Thyroid gland (tissue), 4 donors: ENCODE measurements at regions not wholly inside any gene's neighbourhood (a gene's known extent, or its start where the extent isn't known, plus 50 kb on each side); places are given as distances from the start of the nearest gene placed in this dataset.

ENCODE experiments used
- DNase-seq, 2 donors: peaks; one replicate each; pipeline ENCODE4 v3.0.0-alpha.2; 2019
- H3K27ac ChIP-seq, 3 donors: fragments of 200-600 bp; sonication (generic); 1 replicate in 2 of 3; 2 replicates in 1 of 3; pipeline ENCODE4 v1.5.1; 2016 to 2019; ENCODE audit warnings: mild to moderate bottlenecking in 1 of 3, moderate library complexity in 1 of 3
- H3K27me3 ChIP-seq: fragments of 200-600 bp; sonication (generic); one replicate; pipeline ENCODE4 v1.5.1; 2019
- H3K36me3 ChIP-seq, 2 donors: fragments of 200-600 bp; sonication (generic); one replicate each; pipeline ENCODE4 v1.5.1; 2016 to 2019
- H3K4me1 ChIP-seq, 2 donors: fragments of 200-600 bp; sonication (generic); one replicate each; pipeline ENCODE4 v1.5.1; 2017 to 2019
- H3K4me3 ChIP-seq, 3 donors: fragments of 200-600 bp; sonication (generic); replicated peaks in 1 of 3; 1 replicate in 2 of 3; 2 replicates in 1 of 3; pipeline ENCODE4 v1.5.1; 2016; ENCODE audit warnings: mild to moderate bottlenecking in 1 of 3
- H3K9me3 ChIP-seq: fragments of 200-600 bp; sonication (generic); one replicate; pipeline ENCODE4 v1.5.1; 2017
- POLR2A ChIP-seq, 2 donors: fragments of 450-650 bp; IDR thresholded peaks; one replicate each; pipeline ENCODE4 v1.6.1; 2017; ENCODE audit warnings: antibody characterized with exemption in 2 of 2, mild to moderate bottlenecking in 2 of 2, moderate library complexity in 1 of 2
- WGBS, 2 donors: methylation state at CpG; one replicate each; pipeline ENCODE4 v1.1.5; 2017; 5-methylcytosine and 5-hydroxymethylcytosine counted together
- intact Hi-C: fragments of 100-400 bp; cut with DNase I; formaldehyde crosslinking; loops from one replicate; pipeline ENCODE4 v1.15.1; 2023
- TF ChIP-seq, protein P1 (sequence below), 6 experiments: fragments of 200-600 bp in 3 of 6; fragments of 450-650 bp in 3 of 6; sonication (generic) in 3 of 6; IDR thresholded peaks; one replicate each; pipeline ENCODE4 v1.5.1; 2016 to 2019; ENCODE audit warnings: antibody characterized with exemption in 6 of 6, mild to moderate bottlenecking in 2 of 6, inconsistent platforms in 1 of 6, moderate library complexity in 1 of 6

DNA sequence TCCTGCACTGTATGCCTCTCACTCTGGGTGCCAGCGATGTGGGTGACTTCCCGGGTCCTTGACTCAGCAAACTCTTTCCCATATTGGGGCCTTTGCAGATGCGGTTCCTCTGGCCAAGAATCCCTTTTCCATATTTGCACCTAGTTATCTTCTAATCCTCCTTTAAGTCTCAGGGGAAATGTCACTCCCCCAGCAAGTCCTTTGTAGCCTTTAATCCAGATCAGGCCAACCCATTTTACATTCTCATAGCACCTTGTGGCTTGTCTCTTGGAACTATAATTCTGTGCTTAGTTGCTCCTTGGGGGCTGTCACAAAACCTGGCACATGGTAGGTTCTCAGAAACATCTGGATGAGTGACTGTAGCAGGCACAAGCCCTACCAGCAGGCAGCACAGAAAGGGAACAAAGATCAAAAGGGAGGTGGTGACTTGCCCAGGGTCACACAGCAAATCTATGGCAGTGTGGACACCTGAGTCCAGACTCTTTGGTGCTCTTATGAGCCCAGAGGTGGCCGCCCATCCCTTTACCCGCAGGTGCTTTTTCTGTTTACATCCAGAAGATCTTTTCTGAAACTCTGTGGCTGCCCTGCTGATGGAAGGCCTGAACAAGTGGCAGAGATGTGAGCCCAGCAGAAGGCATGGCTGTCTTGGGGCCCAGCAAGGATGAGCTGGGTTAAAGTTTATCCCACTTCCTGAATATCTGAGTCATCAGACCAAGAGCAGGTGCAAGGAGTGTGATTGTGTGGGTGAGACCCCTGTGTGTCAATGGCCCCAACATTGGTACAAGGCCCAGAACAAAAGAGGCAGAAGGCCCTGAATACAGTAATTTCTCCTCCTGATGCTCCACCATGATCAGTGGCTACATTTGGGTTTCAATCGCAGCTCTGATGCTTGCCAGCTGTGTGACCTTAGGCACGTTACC, 78.6 kb upstream of the GRK3 start:
- Histone ChIP-seq H3K27me3 (no peaks in the 10 kb centered on the region), H3K36me3 (no peaks in the 10 kb centered on the region), H3K4me1 (peaks cover 33 to 42% of the 10 kb centered on the region in 2 donors), H3K4me3 (no peak overlapping the region), H3K9me3 (no peaks in the 10 kb centered on the region), H3K27ac (no peak overlapping the region)
- intact Hi-C loops, result no loop called here
- TF ChIP-seq, protein P1, sequence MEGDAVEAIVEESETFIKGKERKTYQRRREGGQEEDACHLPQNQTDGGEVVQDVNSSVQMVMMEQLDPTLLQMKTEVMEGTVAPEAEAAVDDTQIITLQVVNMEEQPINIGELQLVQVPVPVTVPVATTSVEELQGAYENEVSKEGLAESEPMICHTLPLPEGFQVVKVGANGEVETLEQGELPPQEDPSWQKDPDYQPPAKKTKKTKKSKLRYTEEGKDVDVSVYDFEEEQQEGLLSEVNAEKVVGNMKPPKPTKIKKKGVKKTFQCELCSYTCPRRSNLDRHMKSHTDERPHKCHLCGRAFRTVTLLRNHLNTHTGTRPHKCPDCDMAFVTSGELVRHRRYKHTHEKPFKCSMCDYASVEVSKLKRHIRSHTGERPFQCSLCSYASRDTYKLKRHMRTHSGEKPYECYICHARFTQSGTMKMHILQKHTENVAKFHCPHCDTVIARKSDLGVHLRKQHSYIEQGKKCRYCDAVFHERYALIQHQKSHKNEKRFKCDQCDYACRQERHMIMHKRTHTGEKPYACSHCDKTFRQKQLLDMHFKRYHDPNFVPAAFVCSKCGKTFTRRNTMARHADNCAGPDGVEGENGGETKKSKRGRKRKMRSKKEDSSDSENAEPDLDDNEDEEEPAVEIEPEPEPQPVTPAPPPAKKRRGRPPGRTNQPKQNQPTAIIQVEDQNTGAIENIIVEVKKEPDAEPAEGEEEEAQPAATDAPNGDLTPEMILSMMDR (IDR thresholded peaks at IDR 0.05), result no peak
- no peak for TF ChIP-seq POLR2A (IDR thresholded peaks at IDR 0.05)
- WGBS, 2 donors, result 93 to 97% methylated on average over 7 of the region's 7 CpGs
- DNase-seq, result no peak

DNA sequence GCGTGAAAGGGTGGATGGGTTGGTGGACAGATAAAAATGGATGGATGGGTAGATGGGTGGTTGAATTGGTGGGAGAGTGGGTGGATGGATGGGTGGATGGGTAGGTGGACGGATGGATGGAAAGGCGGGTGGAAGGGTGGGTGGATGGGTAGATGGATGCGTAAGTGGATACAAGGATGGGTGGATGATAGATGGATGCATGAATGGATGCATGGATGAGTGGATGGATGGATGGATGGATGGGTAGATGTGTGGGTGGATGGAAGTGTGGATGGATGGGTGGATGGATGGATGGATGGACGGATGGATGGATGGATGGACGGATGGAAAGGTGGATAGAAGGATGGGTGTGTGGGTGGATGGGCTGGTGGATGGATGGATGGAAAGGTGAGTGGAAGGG, 77.0 kb upstream of the GRK3 start:
- WGBS, 2 donors, result 96 to 99% methylated on average over 6 of the region's 6 CpGs
- Histone ChIP-seq H3K36me3 (no peaks in the 10 kb centered on the region), H3K4me3 (no peak overlapping the region), H3K9me3 (no peaks in the 10 kb centered on the region), H3K27ac (no peak overlapping the region), H3K27me3 (no peaks in the 10 kb centered on the region), H3K4me1 (peaks cover 33 to 44% of the 10 kb centered on the region in 2 donors)
- no peak for DNase-seq
- TF ChIP-seq POLR2A (IDR thresholded peaks at IDR 0.05), result no peak
- TF ChIP-seq, protein P1 (IDR thresholded peaks at IDR 0.05), result no peak
- intact Hi-C loops, result no loop called here

DNA sequence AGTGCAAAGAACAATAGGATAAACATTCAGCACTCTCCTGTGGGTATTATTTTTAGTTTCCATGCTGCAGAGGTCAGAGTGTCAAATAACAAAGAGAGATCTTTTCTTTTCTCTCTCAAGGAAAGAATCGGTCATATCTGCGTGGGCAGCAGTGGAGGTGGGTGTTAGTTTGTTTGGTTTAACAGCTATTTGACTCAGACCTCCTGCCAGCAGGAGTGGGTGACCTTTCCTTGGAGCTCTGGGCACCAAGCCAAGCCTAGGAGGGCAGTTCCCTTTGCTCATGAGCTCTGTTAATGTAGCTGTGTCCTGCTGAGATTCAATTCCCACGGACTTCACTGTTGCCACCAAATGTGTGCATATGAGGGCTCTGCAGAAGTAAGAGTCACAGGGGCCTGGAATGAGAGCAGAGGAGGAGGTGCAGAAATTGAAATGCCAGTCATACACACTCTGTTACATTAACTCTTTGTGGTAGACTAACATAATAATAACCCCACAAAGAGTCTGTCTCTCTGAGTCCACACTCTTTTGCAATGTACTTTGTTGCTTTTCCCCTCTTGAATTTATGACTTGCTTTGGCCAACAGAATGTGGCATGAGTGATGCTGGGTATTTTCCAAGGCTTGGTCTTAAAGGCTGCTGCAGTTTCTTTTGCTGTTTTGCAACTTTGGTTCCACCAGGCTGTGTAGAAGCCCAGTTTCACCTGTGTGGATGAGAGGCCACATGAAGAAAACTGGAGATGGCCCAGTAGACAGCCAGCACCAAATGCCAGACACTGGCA, 76.0 kb upstream of the GRK3 start:
- peaks cover 25 to 35% of the 10 kb centered on the region in 2 donors for H3K4me1 ChIP-seq
- 8 to 11% methylated on average over 3 of the region's 3 CpGs for WGBS, 2 donors
- no peak overlapping the region for H3K4me3 ChIP-seq
- no peaks in the 10 kb centered on the region for H3K27me3 ChIP-seq
- DNase-seq, result peak; percentile 95 to 96
- no peaks in the 10 kb centered on the region for H3K9me3 ChIP-seq
- H3K27ac ChIP-seq, result no peak overlapping the region
- no peaks in the 10 kb centered on the region for H3K36me3 ChIP-seq
- intact Hi-C loops, result no loop called here
- TF ChIP-seq, protein P1 (IDR thresholded peaks at IDR 0.05), result no peak
- TF ChIP-seq POLR2A (IDR thresholded peaks at IDR 0.05), result no peak

DNA sequence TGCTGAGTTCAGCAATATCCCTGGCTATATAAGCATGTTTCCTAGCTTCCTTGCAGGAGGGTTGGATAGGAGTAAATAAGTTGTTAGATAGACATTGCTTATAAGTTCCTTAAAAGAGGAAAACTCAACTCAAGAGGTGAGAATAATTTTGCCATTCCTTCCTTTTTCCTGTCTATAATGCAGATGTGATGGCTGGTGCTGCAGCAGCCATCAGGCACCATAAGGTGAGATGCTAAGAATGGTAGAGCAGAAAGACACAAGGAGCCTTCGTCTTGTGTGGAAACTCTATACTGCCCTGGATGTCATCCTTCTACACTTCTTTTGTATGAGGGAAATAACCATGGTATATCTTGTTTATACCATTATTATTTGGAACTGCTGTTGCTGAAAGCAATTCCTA, 74.5 kb upstream of the GRK3 start:
- no peak for DNase-seq
- Histone ChIP-seq H3K36me3 (no peaks in the 10 kb centered on the region), H3K27ac (no peak overlapping the region), H3K9me3 (no peaks in the 10 kb centered on the region), H3K4me1 (peaks cover 16 to 25% of the 10 kb centered on the region in 2 donors), H3K4me3 (no peak overlapping the region), H3K27me3 (no peaks in the 10 kb centered on the region)
- intact Hi-C loops, result no loop called here
- TF ChIP-seq, protein P1 (IDR thresholded peaks at IDR 0.05), result no peak
- 96% methylated on average over 1 of the region's 1 CpG for WGBS, 2 donors

DNA sequence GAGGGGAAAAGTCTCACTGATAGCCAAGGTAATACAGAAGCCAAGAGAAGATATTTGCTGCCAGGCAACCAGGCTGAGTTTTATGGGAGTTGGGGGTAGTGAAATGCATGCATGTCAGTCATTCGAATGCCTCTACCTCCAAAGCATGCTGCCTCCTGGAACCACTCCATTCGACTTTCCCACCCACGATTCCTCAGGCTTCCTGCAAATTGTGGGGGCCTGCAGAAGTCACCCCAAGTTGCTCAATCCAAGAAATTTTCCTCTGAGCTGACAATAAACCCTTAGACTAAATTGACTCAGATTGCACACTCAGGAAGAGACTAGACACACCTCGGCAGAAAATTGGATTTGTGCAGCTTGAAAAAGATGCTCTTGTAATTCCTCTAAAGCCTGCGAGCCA, 73.6 kb upstream of the GRK3 start:
- TF ChIP-seq, protein P1 (IDR thresholded peaks at IDR 0.05), result no peak
- TF ChIP-seq POLR2A (IDR thresholded peaks at IDR 0.05), result no peak
- H3K27ac ChIP-seq, result no peak overlapping the region
- peaks cover 20 to 28% of the 10 kb centered on the region in 2 donors for H3K4me1 ChIP-seq
- no peaks in the 10 kb centered on the region for H3K27me3 ChIP-seq
- H3K4me3 ChIP-seq, result no peak overlapping the region
- 80 to 84% methylated on average over 5 of the region's 5 CpGs for WGBS, 2 donors
- DNase-seq, result no peak
- H3K9me3 ChIP-seq, result no peaks in the 10 kb centered on the region
- intact Hi-C loops, result no loop called here
- H3K36me3 ChIP-seq, result no peaks in the 10 kb centered on the region
